ENCODE measurements at regions not wholly inside any gene's neighbourhood (a gene's known extent, or its start where the extent isn't known, plus 50 kb on each side); places are given as distances from the start of the nearest gene placed in this dataset.

DNA sequence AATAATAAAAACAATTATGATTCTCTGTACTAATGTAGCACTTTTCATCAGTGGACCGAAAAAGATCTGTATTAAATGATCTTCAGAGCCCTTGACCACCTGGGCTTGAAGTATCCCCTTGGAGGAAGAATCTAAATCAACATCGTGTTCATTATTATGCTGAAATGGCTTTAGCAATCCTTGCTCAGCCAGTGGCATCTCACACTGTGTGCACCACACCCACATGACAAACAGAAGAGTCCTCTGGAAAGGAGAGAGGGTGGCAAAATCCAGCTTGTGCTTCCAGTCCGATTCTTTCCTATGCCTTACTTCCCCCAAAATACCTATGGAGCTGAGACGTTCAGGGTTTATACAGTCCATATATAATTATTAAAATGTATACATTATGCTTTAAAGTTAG, 318.5 kb upstream of the RUNX1 start:
- no peak for DNase-seq (ENCODE audit: low read depth)

DNA sequence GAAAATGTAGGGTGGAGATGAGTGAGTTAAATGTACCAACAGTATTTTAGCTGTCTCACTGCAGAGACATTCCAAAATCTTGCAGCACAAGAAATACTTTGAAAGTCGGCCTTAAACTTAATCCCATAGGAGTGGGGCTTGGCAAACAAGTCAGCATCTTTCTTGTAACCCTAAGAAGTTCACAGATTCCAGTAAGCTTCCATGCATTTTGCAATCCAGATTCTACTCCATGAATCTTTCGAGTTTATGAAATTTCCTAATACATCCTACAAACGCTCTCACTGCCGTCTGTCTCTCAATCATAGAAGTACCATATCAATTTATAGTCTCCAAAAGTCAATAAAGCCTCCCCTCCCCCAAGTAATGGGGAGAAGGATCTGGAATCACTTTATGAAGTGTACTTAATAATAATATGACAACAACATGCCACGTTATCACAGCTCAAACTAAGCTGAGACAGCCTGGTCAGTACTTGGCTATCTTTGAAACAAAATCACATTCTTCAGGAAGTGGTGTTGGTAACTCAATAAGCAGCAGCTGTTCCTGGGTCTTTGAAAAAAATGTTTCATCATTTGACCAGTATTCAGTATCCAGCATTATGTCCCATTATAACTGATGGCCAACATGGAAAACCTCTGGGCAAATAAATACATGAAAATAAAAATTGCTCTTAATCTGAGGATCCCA, 317.4 kb upstream of the RUNX1 start:
- no peak for DNase-seq (ENCODE audit: low read depth)

DNA sequence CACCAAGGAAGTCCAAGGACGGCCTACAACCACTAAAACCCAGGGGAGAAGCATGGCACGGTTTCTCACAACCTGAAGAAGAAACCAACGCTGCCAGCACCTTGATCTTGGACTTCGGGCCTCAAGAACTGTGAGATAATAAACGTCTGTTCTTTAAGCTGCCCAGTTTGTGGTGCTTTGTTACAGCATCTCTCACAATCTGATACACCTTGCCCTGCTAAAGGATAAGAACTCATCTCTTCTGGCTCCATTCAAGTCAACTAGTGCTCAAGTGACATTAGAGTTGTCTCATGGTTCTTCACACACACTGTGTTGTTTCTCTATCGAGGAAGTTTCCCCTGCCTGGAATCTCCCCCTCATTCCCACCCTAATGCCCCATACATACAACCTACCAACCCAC, 314.4 kb upstream of the RUNX1 start:
- DNase-seq (ENCODE audit: low read depth), result no peak

DNA sequence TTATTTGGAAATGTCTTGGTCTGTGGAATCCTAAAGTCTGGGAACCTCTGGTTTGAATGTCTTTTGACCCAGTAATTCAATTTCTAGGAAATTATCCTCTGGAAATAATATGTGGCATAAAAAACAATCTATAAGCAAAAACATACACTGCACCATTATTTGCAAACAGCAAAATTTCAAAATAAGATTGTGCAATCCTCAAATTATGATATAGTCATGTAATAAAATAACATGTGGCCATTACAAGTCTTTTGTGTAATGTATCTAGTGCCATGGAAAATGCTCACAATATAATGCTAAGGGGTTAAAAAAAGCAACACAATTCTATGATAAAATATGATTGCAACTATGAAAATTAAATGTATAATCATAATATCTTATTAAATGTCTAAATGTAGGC, 312.9 kb upstream of the RUNX1 start:
- DNase-seq (ENCODE audit: low read depth), result no peak

DNA sequence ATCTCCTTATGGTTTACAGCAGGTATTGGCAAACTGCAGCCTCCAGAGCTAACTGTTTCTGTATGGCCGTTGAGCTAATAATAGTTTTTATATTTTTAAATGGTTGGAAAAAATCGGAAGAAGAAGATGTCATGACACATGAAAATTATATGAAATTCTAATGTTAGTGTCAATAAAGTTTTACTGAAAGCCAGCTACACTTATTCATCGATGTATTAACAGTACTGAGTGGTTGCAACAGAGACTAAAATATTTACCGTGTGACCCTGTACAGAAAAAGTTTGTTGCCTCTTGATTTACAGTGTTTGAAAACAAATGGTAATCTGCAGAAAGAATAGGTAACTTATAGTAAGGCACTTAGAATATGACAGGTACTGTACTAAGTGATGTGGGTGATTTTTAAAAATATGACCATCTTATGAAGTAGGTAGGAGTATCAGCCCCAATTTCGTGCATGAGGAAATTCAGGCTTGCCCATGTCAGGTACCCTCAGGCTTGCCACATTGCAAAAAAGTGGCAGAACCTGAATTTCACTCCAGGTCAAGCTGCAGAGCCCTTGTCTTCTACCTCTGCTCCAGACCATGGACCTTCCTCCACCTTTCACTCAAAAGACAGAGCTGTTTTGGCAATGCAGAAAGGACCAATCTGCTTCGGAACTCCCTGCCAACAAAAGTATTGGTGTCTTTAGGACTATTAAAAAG, 311.9 kb upstream of the RUNX1 start:
- DNase-seq (ENCODE audit: low read depth), result no peak

DNA sequence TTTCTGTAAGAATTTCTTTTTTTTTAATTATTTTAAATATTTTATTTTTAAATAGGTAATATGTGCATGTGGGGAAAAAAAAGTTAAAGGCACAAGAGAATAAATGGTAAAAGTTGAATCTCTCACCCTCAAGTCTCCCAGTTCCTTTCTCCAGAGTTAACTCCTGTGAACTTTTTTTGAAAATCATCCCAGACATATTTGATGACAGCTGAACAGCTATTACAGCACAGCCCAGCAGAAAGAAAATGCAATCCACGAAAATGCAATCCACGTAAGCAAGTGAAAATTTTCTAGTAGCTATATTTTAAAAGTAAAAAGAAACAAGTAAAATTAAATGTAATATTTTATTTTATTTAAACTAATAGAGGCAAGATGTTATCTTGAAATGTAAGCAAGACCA, 310.0 kb upstream of the RUNX1 start:
- DNase-seq (ENCODE audit: low read depth), result no peak

DNA sequence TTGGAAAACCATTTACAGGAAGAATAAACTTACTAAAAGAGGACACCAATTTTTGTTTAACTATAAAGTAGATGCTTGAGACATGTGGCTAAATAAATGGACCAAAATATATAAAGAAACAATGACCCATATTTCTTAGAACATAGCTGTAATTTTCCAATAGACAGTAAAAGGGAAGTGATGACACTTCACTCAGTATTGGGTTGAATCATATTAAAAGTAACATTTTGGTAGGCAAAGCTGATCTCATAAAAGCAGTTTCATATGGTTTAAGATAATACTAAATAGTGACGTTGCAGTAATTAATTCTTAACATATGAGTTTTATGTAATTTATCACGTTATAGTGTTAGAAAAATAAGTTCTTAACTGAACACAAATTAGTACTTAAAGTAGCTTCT, 308.9 kb upstream of the RUNX1 start:
- no peak for DNase-seq (ENCODE audit: low read depth)

DNA sequence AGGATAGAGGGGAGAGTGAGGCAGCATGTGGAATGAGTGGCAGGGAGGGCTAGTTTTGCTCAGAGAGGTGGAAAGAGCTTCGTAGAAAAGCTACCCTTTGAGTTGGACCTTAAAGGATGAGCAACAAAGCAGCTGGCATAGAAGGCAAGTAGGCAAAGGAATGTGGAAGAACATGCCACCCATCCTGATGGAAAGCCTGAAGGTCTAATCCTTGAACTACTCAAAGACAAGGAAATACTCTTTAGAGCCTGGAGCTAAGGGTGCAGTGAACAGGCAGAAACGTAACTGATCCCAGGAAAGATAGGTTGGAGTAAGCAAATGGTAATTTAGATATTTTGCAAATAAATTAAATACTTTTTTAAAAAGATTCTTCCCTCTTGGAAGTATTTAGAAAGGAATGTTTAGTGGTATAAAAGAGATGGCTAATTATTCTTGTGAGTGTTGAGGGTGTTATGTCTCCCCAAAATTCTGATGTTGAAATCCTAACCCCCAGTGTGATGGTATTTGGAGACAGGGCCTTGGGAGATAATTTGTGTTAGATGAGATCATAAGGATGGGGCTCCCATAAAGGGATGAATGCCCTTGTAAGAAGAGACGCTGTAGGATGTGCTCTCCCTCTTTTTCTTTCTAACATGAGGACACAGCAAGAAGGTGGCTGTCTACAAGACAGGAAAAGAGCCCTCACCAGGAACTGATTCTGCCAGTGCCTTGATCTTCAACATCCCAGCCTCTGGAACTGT, 308.1 kb upstream of the RUNX1 start:
- no peak for DNase-seq (ENCODE audit: low read depth)

DNA sequence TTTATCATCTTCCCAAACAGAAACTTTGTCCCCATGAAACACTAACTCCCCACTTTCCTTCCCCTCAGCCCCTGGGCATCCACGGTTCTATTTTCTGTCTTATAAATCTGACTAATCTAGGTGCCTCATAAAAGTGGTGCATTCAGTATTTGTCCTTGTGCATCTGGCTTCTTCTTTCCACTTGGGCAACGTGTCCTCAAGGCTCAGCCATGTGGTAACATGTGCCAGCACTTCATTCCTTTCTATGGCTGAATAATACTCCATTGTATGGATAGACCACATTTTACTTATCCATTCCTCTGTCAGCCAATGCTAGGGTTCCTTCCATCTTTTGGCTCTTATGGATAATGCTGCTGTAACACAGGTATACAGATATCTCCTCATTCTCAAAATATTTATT, 305.0 kb upstream of the RUNX1 start:
- DNase-seq (ENCODE audit: low read depth), result no peak

DNA sequence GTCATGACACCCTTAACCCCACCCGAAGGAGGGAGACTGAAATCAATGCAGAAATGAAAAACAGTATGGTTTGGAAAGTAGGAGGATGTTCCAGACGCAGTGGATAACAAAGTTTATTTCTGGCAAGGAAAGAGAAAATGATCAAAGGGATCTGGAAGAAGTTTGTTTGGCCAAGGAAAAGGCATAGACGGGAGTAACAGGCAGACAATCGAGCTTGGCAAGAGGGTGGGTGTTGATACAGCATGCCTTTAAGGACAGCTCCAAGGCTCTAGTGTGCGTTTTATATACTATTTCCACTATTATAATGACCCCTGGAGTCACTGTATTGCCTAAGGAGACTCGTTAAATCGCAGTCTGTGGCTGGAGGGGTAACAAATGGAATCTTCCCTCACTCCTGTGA, 303.7 kb upstream of the RUNX1 start:
- DNase-seq (ENCODE audit: low read depth), result no peak

DNA sequence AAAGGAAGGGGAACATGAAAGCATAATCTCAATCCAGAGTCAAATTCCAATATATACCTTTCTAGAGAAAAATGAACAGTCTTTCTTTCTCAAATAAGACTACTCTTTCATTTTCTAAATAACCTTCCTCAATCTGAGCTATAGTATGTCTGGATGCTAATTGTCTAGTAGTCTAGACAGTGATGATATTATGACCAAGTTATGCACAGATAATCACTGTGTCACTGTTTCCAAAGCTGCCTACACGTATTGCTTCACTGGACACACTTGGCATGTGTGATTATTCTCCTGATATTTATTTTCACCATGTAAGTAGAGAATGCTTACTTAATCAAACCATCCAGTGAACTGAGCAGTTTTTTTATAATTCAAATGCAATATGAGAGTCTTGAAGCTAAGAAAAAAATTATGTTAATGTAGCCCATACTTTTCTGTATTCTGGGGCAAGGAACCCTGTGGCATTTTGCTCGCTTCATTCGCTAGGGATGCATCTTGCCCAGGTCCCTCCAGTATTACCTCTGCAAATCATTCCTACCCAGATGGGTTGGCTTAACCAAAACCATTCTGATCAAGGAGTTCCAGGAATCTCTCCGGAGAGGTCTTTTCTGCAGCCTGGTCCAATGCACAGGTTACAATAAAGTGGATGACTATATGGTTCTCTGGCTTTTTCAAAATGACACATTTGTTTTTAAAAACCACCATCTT, 303.1 kb upstream of the RUNX1 start:
- peak; percentile 11 for DNase-seq (ENCODE audit: low read depth)

DNA sequence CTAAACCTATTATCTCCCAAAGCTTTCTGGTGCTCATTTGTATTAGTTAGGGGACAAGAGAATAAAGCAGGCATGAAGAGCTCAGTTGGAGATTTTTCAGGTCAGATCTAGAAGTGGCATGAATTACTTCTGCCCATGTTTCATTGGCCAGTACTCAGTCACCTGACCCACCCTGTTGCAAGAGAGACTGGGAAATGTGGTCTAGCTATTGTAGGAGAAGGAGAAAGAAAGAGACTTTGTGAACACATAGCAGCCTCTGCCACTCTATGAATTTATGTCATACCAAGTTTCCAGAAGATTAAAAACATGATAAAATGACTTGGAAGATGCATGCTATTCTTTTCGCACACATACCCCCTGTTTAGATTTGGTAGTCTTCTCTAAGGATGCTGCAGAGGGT, 302.3 kb upstream of the RUNX1 start:
- DNase-seq (ENCODE audit: low read depth), result no peak

DNA sequence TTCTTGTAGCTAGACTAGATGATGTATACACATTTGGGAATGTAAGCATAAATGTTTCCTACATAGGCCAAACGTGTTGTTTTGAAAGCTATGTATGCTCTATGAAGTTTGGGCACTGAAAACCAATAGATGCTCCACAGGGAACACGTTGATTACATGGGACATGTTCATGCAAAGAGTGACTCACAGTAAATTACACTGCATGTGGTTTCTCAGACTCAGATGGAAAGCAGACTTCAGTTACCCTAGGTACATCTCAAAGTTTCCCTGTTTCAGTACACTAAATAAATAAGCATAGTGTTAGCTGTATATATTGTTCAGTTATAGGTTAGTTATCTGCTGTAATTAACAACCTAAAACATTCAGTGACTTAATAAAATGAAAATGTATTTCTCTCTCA, 301.9 kb upstream of the RUNX1 start:
- DNase-seq (ENCODE audit: low read depth), result peak; percentile 8

DNA sequence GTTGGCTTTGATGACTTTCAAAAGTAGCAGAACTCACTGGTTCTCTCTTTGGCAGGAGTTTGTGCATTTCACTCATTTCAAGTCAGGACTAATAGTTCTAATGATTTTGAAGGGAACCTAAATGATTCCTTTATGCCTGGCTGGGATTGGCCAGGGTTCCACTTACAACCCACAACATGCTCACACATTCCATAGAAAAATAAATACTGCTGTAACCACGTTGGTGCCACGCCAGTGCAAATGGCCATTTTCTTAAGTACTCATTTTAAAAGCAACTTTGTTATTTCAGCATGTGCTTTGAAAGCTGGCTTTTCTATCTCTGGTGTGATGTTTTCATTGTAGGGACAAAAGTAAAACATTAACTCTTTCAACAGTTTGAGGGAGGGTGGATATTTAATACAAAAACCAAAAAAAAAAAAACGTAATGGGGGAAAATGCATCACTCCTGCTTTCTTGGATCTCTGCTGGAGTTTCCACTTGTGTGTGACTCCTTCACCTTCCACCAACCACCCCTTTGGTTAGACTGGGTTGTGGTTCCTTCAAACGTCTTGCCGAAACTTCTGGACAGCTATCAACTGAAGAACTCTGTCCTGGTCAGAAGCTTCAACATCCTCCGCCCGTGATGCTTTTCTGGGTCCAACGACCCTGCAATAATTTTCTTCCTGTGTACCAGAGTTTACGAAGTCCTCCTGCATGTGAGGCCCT, 300.4 kb upstream of the RUNX1 start:
- DNase-seq (ENCODE audit: low read depth), result no peak

DNA sequence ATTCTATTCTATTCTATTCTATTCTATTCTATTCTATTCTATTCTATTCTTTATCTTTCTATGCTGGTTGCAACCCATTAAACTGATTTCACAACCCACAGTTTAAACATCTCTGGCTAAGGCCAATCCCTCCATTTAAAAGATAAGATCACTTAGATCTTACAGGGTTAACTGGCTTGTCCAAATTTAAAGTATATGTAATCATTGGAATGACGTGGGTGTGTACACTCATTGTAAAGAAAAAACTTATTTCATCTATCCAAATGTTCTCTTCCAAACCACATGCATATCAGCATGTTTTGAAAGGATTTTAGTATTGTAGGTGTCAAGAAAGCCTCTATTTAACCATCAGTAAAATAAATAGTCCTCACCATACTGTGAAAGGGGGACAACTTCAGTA, 299.6 kb upstream of the RUNX1 start:
- DNase-seq (ENCODE audit: low read depth), result no peak

DNA sequence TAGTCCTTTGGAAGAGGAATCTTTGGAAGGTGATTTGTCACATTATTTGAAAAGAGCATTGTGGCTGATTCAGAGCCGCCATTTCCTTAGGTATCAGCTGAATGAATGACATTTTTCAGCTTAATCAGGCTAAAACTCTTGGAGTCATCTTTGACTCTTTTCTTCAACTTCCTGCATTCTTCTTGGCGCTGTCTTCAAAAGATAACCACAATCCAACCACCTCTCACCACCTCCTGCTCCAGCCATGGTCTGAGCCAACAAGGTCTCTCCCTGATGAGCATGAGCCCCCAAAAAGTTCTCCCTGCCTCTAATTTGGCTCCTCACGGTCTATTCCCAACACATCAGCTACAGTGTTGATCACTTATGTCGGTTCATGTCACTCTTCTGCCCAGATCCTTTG, 297.6 kb upstream of the RUNX1 start:
- DNase-seq (ENCODE audit: low read depth), result no peak

DNA sequence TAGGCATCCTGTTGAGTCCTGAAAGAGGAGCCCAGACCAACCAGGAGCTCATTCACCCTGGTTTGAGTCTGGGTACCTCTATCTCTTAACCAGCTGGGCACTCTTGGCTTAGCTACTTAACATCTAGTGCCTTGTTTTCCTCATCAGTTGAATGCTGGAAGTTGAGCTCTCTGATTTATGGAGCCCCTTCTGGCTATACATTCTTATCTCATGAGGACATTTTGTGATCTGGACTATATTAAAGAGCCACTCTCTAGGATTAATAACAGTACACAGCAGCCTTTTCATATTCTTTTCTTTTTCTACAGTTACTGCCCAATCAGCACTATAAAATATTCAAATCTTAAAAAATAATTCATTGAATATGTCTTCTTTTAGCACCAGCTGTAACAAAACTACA, 296.9 kb upstream of the RUNX1 start:
- no peak for DNase-seq (ENCODE audit: low read depth)

DNA sequence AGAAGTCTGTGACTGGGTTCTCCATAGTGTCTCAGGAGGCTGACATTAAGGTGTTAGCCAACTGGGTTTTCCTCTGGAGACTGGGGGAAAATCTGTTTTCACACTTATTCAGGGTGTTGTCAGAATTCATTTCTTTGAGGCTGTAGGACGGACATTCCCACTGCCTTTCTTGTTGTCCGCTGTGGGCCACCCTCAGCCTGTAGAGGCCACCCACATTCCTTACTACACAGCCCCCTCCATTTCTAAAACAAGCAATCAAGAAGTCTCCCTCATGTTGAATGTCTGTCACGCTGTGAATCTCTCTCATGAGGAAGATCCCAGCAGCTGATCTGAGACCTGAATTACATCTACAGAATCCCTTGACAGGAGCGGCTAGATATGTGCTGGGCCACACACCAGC, 295.5 kb upstream of the RUNX1 start:
- no peak for DNase-seq (ENCODE audit: low read depth)

DNA sequence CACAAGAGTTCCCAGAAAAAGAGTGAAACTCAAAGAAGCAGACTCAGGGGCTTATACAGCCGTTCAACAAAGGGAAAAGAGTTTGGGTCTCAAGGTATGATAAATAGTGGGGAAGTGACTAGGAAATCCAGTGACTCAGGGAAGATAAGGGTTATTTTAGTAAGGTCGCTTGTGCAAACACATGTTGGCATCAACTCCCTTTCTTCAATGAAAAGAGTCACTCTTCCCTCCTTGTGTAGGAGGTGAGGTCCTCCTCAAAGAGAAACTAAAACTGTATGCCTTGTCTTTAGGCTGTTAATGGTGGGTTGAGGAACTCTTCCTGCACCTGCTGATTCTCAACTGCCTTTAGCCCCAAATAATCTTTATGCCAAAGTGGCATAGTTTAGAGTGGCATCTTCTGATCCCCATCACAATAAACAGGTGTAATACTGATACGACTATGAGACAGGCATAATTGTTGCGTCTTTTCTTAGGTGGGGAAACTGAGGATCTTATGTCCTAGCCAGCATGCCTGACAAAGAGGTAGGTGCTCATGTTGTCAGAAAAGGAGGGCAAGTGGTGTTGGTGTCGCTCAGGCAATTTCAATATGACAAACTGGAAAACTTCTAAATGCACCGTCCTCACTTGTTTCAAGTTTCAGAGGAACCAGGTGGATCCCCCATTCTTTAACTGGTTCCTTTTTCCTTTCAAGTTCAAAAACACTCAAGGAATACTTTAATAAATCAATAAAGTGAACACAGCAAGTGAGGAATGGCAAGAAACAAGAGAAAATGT, 294.1 kb upstream of the RUNX1 start:
- DNase-seq (ENCODE audit: low read depth), result no peak

DNA sequence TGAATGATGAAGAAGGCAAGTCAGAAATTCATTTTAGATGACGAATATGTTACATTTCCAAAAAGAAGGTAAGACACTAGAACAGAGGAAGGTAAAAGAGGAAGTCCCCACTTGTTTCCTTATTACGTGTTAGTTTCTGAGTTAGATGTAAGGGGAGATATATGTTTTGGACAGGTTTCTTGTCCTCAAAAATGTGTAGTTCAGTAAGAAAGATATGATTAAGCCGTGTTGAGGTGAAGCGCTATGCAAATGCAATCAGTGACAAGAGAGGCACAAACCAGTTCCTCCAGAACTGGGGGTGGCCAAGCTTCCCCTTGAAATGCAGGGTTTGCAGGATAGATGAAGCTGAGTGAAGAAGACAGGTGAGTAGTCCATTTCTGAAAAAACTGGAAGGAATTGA, 293.3 kb upstream of the RUNX1 start:
- no peak for DNase-seq (ENCODE audit: low read depth)

DNA sequence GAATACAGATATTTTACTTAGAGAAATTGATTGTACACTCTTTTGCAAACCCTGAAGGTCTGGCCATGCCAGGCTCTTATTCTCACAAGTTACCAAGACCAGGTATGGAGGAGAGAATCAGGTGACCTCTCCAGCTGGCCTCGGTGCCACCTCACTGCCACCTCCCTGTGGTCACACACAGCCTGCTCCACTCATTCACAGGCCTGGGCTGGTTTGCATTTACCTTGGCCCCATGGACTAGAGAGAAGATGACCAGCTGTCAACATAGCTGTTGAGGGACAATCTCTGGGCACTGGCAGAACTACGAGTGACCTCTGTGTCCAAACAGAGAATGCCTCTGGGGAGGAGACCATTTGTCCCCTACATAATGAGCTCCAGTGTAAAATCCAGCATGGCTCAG, 291.2 kb upstream of the RUNX1 start:
- no peak for DNase-seq (ENCODE audit: low read depth)

All from ELR (cell line).